Fibroblast of peridontal ligament (primary cell): ENCODE measurements at regions not wholly inside any gene's neighbourhood (a gene's known extent, or its start where the extent isn't known, plus 50 kb on each side); places are given as distances from the start of the nearest gene placed in this dataset.

Experiments
- DNase-seq: peaks from one replicate; pipeline ENCODE4 v3.0.0-alpha.2; 2010; ENCODE audit errors: extremely low read depth

DNA sequence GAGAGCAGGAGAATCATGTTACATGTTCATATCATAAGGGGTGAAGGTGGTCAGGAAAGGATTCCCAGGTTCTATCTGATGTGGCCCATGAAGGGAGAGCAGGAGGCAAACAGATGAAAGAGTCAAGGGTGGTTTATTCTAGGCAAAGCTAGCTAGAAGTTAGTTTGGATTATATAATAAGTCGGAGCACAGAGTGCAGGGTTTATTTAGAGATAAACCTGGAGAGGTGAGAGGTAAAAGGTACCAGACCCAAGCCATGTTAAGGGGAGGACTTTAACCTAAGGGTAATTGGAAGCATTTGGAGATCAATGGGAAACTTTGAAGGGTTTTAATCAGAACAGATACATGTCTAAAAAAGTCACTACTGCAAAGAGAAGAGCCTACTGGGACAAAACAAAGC, 69.2 kb upstream of the LRATD1 start:
- no peak for DNase-seq

DNA sequence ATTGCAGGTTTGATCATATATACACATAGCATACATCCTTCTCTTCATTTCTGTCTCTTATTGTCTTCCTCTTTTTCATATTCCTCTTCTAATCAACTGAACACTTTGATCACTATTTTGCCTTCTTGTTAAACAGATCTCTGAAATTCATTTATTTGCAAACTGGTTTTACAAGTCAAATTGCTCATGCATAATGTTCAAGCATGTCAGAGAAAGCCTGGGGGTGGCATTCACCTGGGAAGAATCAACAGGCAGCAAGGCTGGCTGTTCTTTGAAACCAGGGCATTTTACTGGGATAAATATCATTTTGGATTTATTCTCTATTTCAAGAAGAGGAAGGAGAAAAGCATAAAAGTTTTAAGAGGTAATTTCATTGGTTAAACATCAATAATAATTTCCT, 66.9 kb upstream of the LRATD1 start:
- no peak for DNase-seq

- peak; percentile 41 for DNase-seq
Observed at GRCh38 chr2:14567561-14567960, 65.0 kb upstream of the LRATD1 start.

GRCh38 chr2:14569294-14569693, 63.2 kb upstream of the LRATD1 start:
- no peak for DNase-seq

GRCh38 chr2:14572633-14573032, 59.9 kb upstream of the LRATD1 start:
- DNase-seq, result no peak

DNA sequence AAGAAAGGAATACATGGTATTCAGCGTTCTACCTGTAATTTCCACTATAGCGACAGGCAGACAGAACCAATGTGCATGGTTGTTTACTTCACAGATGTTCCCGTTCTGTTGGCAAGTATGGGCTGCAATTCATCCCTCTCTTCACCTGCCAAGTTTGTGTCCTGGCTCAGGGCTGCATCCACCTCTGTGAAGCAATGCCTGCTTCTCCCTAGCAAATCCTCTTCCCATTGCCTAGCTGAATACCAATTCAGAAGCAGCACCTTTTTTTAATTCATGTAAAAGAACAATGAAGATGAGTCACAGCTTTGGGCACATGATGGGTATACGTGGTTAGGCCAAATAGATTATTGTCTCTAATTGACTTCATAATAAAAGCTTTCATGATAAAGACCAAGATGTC, 54.7 kb upstream of the LRATD1 start:
- no peak for DNase-seq
